ENCODE measurements at regions not wholly inside any gene's neighbourhood (a gene's known extent, or its start where the extent isn't known, plus 50 kb on each side); places are given as distances from the start of the nearest gene placed in this dataset.

- TF ChIP-seq EZH2phosphoT487 (IDR thresholded peaks at IDR 0.05; ENCODE audit: borderline replicate concordance, low read depth, low read length) (no peak), CTCF (conservative IDR thresholded peaks at IDR 0.05; ENCODE audit: low read length) (no peak)
Measured at GRCh38 chr4:137998666-137999429, 243.3 kb downstream of the SLC7A11 start.
